HCT116 (cell line): ENCODE measurements at regions not wholly inside any gene's neighbourhood (a gene's known extent, or its start where the extent isn't known, plus 50 kb on each side); places are given as distances from the start of the nearest gene placed in this dataset.

ENCODE experiments used
- ATAC-seq: fragments of 200-7000 bp; cut with Tn5 transposase; 2 replicates; pipeline ENCODE4 v1.9.1; 2020; ENCODE audit warnings: mild to moderate bottlenecking, moderate library complexity
- BruUV-seq: library from RNA; stranded (reverse); fragments of 400-500 nt; replicated peaks from 2 replicates; lab custom pipeline; 2021; lab: Mats Ljungman, UMichigan
- CTCF ChIA-PET: fragments of 300-600 bp; sonication (Branson Sonifier 250); formaldehyde crosslinking; loops from one replicate; lab custom pipeline; 2021; ENCODE audit warnings: antibody characterized with exemption; lab: Charles Lee
- POLR2A ChIA-PET: fragments of 300-600, 350-600 bp; sonication (Branson Sonifier 250); formaldehyde crosslinking; loops from one replicate; lab custom pipeline; 2021; ENCODE audit warnings: antibody characterized with exemption; lab: Charles Lee
- RAD21 ChIA-PET, 2 experiments: fragments of 300-600 bp; sonication (Branson Sonifier 250); formaldehyde crosslinking; loops; one replicate each; lab custom pipeline; 2023; ENCODE audit warnings: low total read pairs in 2 of 2; ENCODE audit not compliant: uncharacterized antibody in 2 of 2, unreplicated experiment in 2 of 2, low non-redundant PET in 1 of 2; lab: Charles Lee
- DNase-seq: peaks from one replicate; pipeline ENCODE4 v3.0.0-alpha.2; 2010; ENCODE audit warnings: low read depth, low spot score
- H2AFZ ChIP-seq: fragments of 200-600 bp; shearing (Covaris generic), sonication (generic); 2 replicates; pipeline ENCODE4 v1.6.1; 2017; ENCODE audit warnings: low read depth, mixed run types, mixed read lengths, antibody characterized with exemption, low read length; ENCODE audit not compliant: poor library complexity, severe bottlenecking
- H3K27ac ChIP-seq: 2 replicates; pipeline ENCODE4 v1.5.1; 2012; ENCODE audit warnings: low read depth, low read length
- H3K27me3 ChIP-seq: fragments of 200-600 bp; sonication (generic); 2 replicates; pipeline ENCODE4 v1.6.1; 2016; ENCODE audit warnings: mixed run types, low read length, mixed read lengths; ENCODE audit not compliant: insufficient read depth
- H3K36me3 ChIP-seq, 2 experiments: fragments of 200-500 bp in 1 of 2; fragments of 200-600 bp in 1 of 2; sonication (Bioruptor generic) in 1 of 2; sonication (generic) in 1 of 2; 2 replicates each; pipeline versions ENCODE4 v1.5.1 to v1.6.1; 2014 to 2016; ENCODE audit warnings: low read length in 2 of 2, inconsistent platforms in 1 of 2, mixed read lengths in 1 of 2, mixed run types in 1 of 2; ENCODE audit not compliant: insufficient read depth in 2 of 2, control insufficient read depth in 1 of 2
- H3K4me1 ChIP-seq, 2 experiments: fragments of 200-600 bp in 1 of 2; sonication (generic) in 1 of 2; 2 replicates each; pipeline versions ENCODE4 v1.5.1 to v1.6.1; 2012 to 2017; ENCODE audit warnings: low read length in 2 of 2, inconsistent platforms in 1 of 2, mild to moderate bottlenecking in 1 of 2, mixed read lengths in 1 of 2, mixed run types in 1 of 2, moderate library complexity in 1 of 2; ENCODE audit not compliant: insufficient read depth in 2 of 2, control insufficient read depth in 1 of 2
- H3K4me2 ChIP-seq: fragments of 200-600 bp; sonication (generic); 2 replicates; pipeline ENCODE4 v1.6.1; 2017; ENCODE audit warnings: mixed run types, low read length, mixed read lengths
- H3K4me3 ChIP-seq, 2 experiments: fragments of 200-600 bp in 1 of 2; sonication (generic) in 1 of 2; replicated peaks in 1 of 2; 2 replicates each; pipeline ENCODE4 v1.5.1; 2011 to 2016; ENCODE audit warnings: low read length in 2 of 2, control low read depth in 1 of 2, low read depth in 1 of 2, mild to moderate bottlenecking in 1 of 2, mixed read lengths in 1 of 2, mixed run types in 1 of 2
- H3K79me2 ChIP-seq: fragments of 200-600 bp; sonication (generic); 2 replicates; pipeline ENCODE4 v1.6.1; 2017; ENCODE audit warnings: mild to moderate bottlenecking, mixed run types, low read length, moderate library complexity, mixed read lengths; ENCODE audit not compliant: insufficient read depth
- H3K9ac ChIP-seq: fragments of 200-600 bp; sonication (generic); 2 replicates; pipeline ENCODE4 v1.6.1; 2016; ENCODE audit warnings: low read length, mixed read lengths
- H3K9me2 ChIP-seq: fragments of 200-600 bp; sonication (generic), shearing (Covaris generic); 2 replicates; pipeline ENCODE4 v1.6.1; 2017; ENCODE audit warnings: mixed run types, mild to moderate bottlenecking, moderate library complexity; ENCODE audit not compliant: insufficient read depth
- H3K9me3 ChIP-seq, 2 experiments: fragments of 200-500 bp in 1 of 2; fragments of 200-600 bp in 1 of 2; sonication (Bioruptor generic) in 1 of 2; sonication (generic) in 1 of 2; 2 replicates each; pipeline ENCODE4 v1.6.1; 2014 to 2017; ENCODE audit warnings: low read length in 2 of 2, mixed read lengths in 2 of 2, inconsistent platforms in 1 of 2, low read depth in 1 of 2, mild to moderate bottlenecking in 1 of 2, mixed run types in 1 of 2, moderate library complexity in 1 of 2; ENCODE audit not compliant: control insufficient read depth in 1 of 2, insufficient read depth in 1 of 2
- H4K20me1 ChIP-seq: fragments of 200-600 bp; sonication (generic), shearing (Covaris generic); 2 replicates; pipeline ENCODE4 v1.6.1; 2017; ENCODE audit warnings: mixed run types, mild to moderate bottlenecking, moderate library complexity; ENCODE audit not compliant: insufficient read depth
- ATF3 ChIP-seq: IDR thresholded peaks from 2 replicates; pipeline ENCODE4 v1.6.1; 2012
- EZH2 ChIP-seq: fragments of 200-600 bp; sonication (generic); IDR thresholded peaks from 2 replicates; pipeline ENCODE4 v1.6.1; 2017; ENCODE audit warnings: antibody characterized with exemption, mixed run types
- JUND ChIP-seq: IDR thresholded peaks from 2 replicates; pipeline ENCODE4 v1.6.1; 2012
- POLR2AphosphoS5 ChIP-seq: IDR thresholded peaks from 2 replicates; pipeline ENCODE4 v1.6.1; 2011; ENCODE audit warnings: mild to moderate bottlenecking, low read depth, low read length, moderate library complexity
- SIN3A ChIP-seq: IDR thresholded peaks from 2 replicates; pipeline ENCODE4 v1.6.1; 2012; ENCODE audit warnings: low read depth
- SP1 ChIP-seq: IDR thresholded peaks from 2 replicates; pipeline ENCODE4 v1.6.1; 2012; ENCODE audit warnings: low read depth
- SRF ChIP-seq: IDR thresholded peaks from 2 replicates; pipeline ENCODE4 v1.6.1; 2012; ENCODE audit warnings: low read depth
- TCF7L2 ChIP-seq: IDR thresholded peaks from 2 replicates; pipeline ENCODE4 v1.7.0; 2011; ENCODE audit warnings: borderline replicate concordance, inconsistent platforms; ENCODE audit not compliant: insufficient read depth, insufficient read length; ENCODE audit errors: extremely low read depth
- ZNF274 ChIP-seq: fragments of 200-500 bp; sonication (Bioruptor generic); IDR thresholded peaks from 2 replicates; pipeline ENCODE4 v1.6.1; 2014; ENCODE audit warnings: mild to moderate bottlenecking, low read depth, low read length, inconsistent platforms
- intact Hi-C: fragments of 100-400 bp; cut with micrococcal nuclease; formaldehyde crosslinking; loops from 2 replicates; pipeline ENCODE4 v1.10.0; 2022
- TF ChIP-seq, protein P1 (sequence below): IDR thresholded peaks from 2 replicates; pipeline ENCODE4 v1.6.1; 2011; ENCODE audit warnings: mild to moderate bottlenecking, low read length, moderate library complexity; ENCODE audit not compliant: insufficient replicate concordance; ENCODE audit errors: extremely low read depth

GRCh38 chrX:93322110-93322509 is 351.3 kb downstream of the NAP1L3 start:
- ATAC-seq: no peak
- Histone ChIP-seq H3K27me3 (no peaks in the 10 kb centered on the region), H3K9me2 (no peaks in the 10 kb centered on the region), H3K9ac (no peak overlapping the region), H3K27ac (no peak overlapping the region), H3K4me1 (no peaks in the 10 kb centered on the region), H3K4me2 (no peak overlapping the region), H2AFZ (no peak overlapping the region), H3K79me2 (no peaks in the 10 kb centered on the region), H3K9me3 (no peaks in the 10 kb centered on the region), H4K20me1 (no peaks in the 10 kb centered on the region), H3K36me3 (no peaks in the 10 kb centered on the region), H3K4me3 (no peak overlapping the region)
- ChIA-PET RAD21 (no interaction called here), CTCF (no interaction called here), POLR2A (no interaction called here)
- intact Hi-C loops: no loop called here
- DNase-seq: no peak
- TF ChIP-seq SRF (no peak), SP1 (no peak)
- no TSS peak for BruUV-seq

- no peaks in the 10 kb centered on the region for H3K36me3 ChIP-seq
- TF ChIP-seq ZNF274: no peak
- no peak for TF ChIP-seq POLR2AphosphoS5
- no peak for TF ChIP-seq EZH2
- TF ChIP-seq ATF3: no peak
- no peak for TF ChIP-seq TCF7L2
- TF ChIP-seq, protein P1, sequence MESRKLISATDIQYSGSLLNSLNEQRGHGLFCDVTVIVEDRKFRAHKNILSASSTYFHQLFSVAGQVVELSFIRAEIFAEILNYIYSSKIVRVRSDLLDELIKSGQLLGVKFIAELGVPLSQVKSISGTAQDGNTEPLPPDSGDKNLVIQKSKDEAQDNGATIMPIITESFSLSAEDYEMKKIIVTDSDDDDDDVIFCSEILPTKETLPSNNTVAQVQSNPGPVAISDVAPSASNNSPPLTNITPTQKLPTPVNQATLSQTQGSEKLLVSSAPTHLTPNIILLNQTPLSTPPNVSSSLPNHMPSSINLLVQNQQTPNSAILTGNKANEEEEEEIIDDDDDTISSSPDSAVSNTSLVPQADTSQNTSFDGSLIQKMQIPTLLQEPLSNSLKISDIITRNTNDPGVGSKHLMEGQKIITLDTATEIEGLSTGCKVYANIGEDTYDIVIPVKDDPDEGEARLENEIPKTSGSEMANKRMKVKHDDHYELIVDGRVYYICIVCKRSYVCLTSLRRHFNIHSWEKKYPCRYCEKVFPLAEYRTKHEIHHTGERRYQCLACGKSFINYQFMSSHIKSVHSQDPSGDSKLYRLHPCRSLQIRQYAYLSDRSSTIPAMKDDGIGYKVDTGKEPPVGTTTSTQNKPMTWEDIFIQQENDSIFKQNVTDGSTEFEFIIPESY: no peak
- TF ChIP-seq JUND: no peak
- TF ChIP-seq SIN3A: no peak
- no peak for DNase-seq
- H3K27me3 ChIP-seq: no peaks in the 10 kb centered on the region
- no peaks in the 10 kb centered on the region for H3K9me3 ChIP-seq
- H2AFZ ChIP-seq: no peak overlapping the region
- ChIA-PET CTCF (no interaction called here), RAD21 (no interaction called here), POLR2A (no interaction called here)
- H4K20me1 ChIP-seq: no peaks in the 10 kb centered on the region
- intact Hi-C loops: no loop called here
- BruUV-seq: no TSS peak
- no peaks in the 10 kb centered on the region for H3K4me1 ChIP-seq
- no peak for ATAC-seq
- no peaks in the 10 kb centered on the region for H3K79me2 ChIP-seq
- H3K4me2 ChIP-seq: no peak overlapping the region
- no peak overlapping the region for H3K27ac ChIP-seq
- H3K9ac ChIP-seq: no peak overlapping the region
- no peak overlapping the region for H3K4me3 ChIP-seq
- no peaks in the 10 kb centered on the region for H3K9me2 ChIP-seq
Observed at GRCh38 chrX:93319609-93320008, 353.8 kb downstream of the NAP1L3 start.
